RWPE1 (cell line): ENCODE measurements at regions not wholly inside any gene's neighbourhood (a gene's known extent, or its start where the extent isn't known, plus 50 kb on each side); places are given as distances from the start of the nearest gene placed in this dataset.

Experiments
- CTCF ChIA-PET: fragments of 350-600 bp; sonication (Branson Sonifier 250); formaldehyde crosslinking; extraction: SDS; loops from one replicate; lab custom pipeline; 2021; lab: Yijun Ruan, JAX
- POLR2A ChIA-PET: fragments of 400-600 bp; formaldehyde crosslinking; extraction: SDS; loops from one replicate; lab custom pipeline; 2020; ENCODE audit warnings: antibody characterized with exemption; ENCODE audit not compliant: low non-redundant PET; lab: Yijun Ruan, JAX
- DNase-seq: peaks from one replicate; pipeline ENCODE4 v3.0.0; 2012; ENCODE audit warnings: low spot score
- H3K27ac ChIP-seq: fragments of 450-650 bp; 2 replicates; pipeline ENCODE4 v1.5.1; 2017
- TF ChIP-seq, protein P1 (sequence below): fragments of 450-650 bp; conservative IDR thresholded peaks from 2 replicates; pipeline ENCODE4 v1.5.1; 2017; ENCODE audit warnings: low read depth, mild to moderate bottlenecking

DNA sequence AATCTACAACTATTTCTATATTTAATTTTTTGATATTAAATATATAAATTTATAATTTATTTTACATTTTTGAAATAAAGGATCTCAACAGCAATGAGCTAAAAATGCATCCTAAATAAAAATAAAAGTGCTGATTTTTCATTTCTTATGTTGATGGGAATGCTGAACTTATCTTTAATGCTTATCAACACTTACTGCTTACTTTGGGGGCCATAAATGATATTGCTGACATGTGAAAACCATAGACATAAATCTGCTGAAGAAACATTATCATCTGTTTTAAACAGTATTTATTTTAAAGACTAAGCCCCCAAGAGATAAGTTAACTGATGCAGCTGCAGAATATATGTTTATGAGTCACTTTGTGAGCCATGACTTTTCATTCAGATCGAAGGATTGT, 594.1 kb upstream of the PKN2 start:
- no peak for DNase-seq
- H3K27ac ChIP-seq, result no peak overlapping the region
- TF ChIP-seq, protein P1, sequence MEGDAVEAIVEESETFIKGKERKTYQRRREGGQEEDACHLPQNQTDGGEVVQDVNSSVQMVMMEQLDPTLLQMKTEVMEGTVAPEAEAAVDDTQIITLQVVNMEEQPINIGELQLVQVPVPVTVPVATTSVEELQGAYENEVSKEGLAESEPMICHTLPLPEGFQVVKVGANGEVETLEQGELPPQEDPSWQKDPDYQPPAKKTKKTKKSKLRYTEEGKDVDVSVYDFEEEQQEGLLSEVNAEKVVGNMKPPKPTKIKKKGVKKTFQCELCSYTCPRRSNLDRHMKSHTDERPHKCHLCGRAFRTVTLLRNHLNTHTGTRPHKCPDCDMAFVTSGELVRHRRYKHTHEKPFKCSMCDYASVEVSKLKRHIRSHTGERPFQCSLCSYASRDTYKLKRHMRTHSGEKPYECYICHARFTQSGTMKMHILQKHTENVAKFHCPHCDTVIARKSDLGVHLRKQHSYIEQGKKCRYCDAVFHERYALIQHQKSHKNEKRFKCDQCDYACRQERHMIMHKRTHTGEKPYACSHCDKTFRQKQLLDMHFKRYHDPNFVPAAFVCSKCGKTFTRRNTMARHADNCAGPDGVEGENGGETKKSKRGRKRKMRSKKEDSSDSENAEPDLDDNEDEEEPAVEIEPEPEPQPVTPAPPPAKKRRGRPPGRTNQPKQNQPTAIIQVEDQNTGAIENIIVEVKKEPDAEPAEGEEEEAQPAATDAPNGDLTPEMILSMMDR, result no peak
- ChIA-PET CTCF (no interaction called here), POLR2A (no interaction called here)

DNA sequence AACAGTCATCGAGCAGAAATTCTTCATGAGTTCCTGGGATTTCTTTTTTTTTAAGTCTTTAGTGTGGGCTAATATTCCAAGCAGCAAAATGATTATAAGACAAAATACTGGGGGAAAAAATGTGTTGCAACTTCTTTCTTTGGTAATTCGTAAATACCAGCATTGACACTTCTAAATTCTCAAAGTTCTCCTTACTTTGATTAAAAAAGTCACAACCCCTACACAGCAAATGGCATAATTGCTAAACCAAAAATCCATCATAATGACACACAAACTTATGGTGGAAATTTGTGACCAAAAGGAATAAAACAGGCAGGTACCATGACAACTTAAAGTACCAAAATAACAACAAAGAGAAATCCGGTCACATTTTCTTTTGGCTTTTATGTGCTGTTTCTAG, 585.2 kb upstream of the PKN2 start:
- DNase-seq, result no peak
- ChIA-PET CTCF (no interaction called here), POLR2A (no interaction called here)
- TF ChIP-seq, protein P1, result no peak
- no peak overlapping the region for H3K27ac ChIP-seq

DNA sequence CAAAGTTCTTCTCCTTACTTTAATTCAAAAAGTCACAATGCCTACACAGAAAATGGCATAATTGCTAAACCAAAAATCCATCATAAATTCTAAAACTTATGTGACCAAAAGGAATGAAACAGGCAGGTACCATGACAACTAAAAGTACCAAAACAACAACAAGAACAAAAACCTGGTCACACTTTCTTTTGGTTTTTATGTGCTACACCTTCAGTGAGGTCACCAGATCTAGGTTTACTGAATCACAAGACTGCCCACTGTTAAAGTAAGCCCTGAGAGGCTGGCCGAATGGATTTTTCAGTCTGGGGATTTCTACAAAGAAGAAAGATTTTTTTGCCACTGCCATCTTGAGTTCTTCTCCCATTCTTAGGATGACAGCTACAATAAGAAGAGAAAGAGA, 583.0 kb upstream of the PKN2 start:
- TF ChIP-seq, protein P1, result no peak
- no peak for DNase-seq
- CTCF ChIA-PET, result no interaction called here
- no peak overlapping the region for H3K27ac ChIP-seq
- POLR2A ChIA-PET, result no interaction called here

DNA sequence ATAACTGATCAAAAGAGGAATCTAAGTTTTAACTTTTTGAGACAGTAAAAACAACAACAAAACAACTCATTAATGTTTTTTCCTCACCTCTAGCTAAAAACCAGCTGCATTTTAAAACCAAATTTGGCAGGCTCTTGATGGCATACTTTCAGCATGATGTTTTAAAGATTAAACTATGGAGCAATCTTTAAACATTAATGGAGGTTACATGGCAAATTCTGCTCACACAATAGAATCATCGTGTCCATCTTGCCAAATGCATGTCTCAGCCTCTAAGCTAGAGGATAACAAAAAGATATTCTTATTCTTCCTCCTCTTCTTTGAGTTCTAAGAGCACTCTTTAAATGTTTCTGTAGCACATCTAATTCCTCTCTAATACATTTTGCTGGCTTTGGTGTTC, 579.8 kb upstream of the PKN2 start:
- DNase-seq, result no peak
- TF ChIP-seq, protein P1, result no peak
- no peak overlapping the region for H3K27ac ChIP-seq
- ChIA-PET CTCF (no interaction called here), POLR2A (no interaction called here)

DNA sequence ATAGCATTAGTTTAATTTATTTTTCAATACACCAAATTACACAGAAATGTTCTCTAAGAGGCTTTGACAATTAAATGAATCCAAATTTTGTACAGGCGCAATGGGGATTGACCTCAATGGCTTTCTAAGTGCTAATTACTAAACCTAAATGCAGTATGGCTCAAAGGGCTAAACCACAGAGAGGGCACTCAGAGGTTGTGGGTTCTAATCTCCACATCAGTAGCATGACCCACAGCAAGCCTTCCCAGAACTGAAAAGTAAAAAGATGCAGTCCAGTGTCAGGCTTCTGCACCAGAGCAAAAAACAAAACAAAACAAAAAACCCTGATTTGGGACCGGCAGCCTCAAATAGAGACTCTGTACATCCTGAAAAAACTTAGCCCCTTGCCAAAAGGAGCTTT, 579.2 kb upstream of the PKN2 start:
- TF ChIP-seq, protein P1, result no peak
- POLR2A ChIA-PET, result no interaction called here
- DNase-seq, result no peak
- CTCF ChIA-PET, result interaction anchor here (0.6 kb wide), 1 partner anchor 75 kb away, joined by 3 read pairs; no protein-coding TSS in a partner anchor
- H3K27ac ChIP-seq, result no peak overlapping the region

DNA sequence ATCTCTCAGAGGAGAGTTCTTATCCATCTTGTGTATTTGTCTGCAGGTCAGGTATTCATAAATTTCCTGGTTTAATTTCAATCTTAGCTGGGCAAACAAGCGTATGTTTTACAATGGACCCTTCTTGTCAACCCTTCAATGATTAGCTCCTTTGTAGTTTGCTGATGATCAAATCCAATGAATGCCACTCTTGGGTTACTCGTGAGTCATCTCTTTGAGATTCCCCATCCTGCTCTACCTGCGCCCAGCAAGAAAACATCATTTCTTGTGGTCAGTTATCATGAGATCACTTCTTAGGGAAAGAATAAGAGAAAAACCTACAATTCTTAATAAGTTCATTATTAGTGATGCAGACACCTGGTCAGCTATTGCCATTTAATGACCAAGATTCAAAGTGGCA, 572.3 kb upstream of the PKN2 start:
- CTCF ChIA-PET, result no interaction called here
- H3K27ac ChIP-seq, result no peak overlapping the region
- POLR2A ChIA-PET, result no interaction called here
- TF ChIP-seq, protein P1, result no peak
- no peak for DNase-seq

DNA sequence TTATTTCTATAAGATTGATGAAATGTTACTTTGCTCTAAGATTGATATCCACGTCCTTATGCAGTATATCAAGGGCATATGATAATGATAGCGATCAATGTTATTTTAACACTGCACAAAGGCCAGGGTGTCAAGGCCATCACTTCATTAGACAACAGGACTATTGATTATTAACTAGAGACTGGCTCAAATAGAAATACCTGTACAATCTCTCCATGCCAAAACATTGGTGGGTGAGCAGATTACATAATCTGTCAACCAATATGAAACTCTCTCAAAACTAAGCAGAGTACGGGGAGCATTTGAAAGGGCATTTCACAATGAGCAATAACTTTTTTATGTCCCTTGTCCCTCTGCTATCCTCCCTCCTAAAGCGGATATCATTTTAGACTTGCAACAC, 566.5 kb upstream of the PKN2 start:
- CTCF ChIA-PET, result no interaction called here
- POLR2A ChIA-PET, result no interaction called here

More for the DNA sequence above, 566.5 kb upstream of the PKN2 start:
- TF ChIP-seq, protein P1, result no peak
- no peak overlapping the region for H3K27ac ChIP-seq
- no peak for DNase-seq
